Ureter (tissue), 1 donor: ENCODE measurements at regions not wholly inside any gene's neighbourhood (a gene's known extent, or its start where the extent isn't known, plus 50 kb on each side); places are given as distances from the start of the nearest gene placed in this dataset.
"Not testable (repeated sequence)": the region's sequence is repeated elsewhere in the genome, so short reads cannot be mapped to it uniquely, and the experiment has no call there.

ENCODE experiments used
- DNase-seq: peaks from one replicate; pipeline ENCODE4 v3.0.0-alpha.2; 2020; ENCODE audit warnings: low spot score
- donor health status: DM: yes; HTN: yes; CAD: no.

DNA sequence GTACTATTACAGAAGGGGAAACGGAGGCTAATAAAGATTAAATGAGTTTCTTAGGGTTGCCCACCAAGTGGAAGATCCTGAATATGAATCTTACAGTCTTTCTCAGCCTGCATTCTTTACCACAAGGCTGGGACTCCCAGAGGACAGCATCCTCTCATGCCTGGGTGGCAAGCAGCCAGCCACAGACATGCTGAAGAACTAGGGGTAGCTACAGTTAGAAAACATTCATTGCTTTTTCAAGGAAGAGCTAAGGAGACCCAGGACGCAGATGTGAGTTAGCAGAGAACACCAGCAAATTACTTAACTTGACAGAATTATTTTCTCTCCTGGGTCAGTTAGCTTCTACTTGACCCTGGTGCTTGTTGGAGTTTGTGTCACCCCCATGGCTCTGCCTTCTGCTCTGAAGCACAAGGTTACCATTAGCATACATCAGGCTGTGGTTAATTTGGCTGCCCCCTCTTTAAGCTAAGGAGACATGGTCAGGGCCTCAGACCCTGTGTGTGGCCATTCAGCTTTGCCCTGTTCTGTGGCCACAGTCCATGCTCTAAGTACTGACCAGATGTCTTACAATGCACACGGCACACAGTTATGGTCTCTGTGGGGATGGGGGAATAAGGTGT lies 132.3 kb upstream of the TNP1 start:
- no peak for DNase-seq

DNA sequence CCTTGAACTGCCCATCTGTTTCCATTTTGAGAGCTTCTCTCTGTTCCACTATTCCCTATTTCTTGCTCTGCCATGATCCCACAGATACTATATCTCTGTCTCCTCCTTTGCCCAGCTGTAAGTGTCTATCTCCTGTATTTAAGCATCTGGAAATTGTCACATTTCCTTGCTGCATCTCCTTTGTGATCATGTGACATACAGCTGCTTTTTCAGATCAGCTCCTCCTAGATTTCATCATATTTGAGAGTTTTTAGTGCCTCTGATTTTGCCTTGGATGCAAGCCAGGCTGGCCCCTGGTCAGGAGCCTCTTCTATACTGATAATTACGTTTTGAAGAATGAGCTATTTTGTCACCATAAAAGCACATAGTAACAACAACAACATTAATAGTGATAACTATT lies 131.7 kb upstream of the TNP1 start:
- no peak for DNase-seq

DNA sequence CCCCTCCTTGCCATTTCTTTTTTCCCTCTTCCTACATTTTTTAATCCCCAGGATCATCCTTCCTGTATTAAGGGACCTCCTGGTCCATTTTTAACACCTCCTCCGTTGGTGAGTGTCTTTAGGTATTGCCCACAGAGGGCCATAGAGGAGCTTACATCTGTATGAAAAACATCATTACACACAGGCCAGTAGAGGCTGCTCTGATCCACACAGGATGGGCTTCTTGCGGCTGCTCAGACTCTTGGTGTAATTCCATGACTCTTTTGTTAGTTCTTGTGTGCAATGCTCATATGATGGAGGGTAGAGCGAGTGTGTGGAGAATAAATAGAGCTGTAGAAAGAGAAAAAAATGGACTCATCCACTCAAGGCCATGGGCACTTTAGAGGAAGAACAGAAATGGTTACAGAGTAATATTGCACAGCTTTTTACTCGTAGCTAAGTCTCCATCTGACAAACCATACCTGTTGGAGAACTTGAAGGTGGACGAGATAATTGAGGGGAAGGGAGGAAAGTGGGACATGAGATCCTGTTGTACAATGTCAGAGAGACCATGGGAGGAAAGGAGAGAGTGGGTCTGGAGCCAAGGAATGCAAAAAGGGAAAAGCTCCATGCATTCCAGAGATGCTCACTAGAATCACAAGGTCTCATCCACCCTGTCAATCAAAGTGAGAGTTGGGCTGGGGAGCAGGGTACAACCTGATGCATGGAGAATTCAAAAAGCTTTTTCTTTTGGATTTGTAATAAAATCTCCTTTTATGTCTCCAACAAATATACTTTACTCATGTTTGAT lies 129.7 kb upstream of the TNP1 start:
- no peak for DNase-seq

DNA sequence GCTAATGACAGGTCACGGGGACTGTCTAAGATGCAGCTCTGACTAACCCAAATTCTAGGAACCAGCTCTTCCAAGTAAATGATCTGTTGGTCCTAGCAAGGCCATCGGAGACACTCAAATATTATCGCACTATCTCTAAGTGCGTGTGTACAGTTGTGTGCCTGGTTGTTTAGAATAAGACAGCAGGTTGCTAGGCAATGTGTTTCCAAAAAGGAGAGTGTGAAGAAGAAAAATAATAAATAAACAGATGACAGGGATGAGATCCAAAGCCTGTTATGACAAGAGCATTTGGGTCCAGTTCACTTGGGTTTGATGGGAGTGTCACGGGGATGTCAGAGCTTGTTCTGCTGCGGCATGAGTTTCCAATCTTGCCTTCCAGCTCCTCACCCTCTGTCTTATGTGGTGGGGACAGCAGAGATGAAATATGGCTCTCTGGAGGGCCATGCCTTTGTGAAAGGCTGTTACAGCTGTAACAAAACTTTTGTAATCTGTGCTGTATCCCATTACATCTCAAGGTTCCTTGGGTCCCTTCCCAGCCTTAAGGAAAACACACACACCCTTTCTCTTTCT lies 127.5 kb upstream of the TNP1 start:
- DNase-seq = no peak

DNA sequence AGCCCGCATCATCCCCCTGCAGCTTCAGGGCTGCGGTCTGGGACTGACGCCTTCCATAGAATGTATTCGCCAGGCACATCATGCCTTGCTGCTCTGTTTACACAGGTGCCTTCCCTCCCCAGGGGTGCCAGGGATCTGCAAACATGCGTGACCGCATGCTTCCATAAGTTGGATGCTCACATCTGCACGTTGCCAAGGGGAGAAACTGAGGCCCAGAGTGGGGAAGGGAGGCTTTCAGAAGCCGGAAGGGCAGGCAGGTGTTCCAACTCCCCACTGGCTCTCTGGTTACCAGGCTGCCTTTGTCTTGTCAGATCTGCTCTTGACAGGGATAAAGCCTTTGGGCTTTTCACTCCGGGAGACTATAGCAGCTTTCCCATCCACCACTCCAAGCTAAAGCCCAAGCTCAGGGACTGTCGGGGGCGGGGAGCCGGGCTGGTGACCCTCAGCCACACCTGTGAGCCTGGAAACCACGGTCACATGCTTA lies 125.8 kb upstream of the TNP1 start:
- DNase-seq = no peak

GRCh38 chr2:216984937-216985336 lies 125.1 kb upstream of the TNP1 start:
- no peak for DNase-seq

DNA sequence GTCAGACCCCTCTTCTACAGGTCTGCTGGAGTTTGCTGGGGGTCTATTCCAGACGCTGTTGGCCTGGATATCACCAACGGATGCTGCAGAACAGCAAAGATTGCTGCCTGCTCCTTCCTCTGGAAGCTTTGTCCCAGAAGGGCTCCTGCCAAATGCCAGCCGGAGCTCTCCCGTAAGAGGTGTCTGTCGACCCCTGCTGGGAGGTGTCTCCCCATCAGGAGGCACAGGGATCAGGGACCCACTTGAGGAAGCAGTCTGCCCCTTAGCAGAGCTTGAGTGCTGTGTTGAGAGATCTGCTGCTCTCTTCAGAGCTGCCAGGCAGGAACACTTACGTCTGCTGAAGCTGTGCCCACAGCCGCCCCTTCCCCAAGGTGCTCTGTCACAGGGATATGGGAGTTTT lies 122.1 kb upstream of the TNP1 start:
- DNase-seq = not testable (repeated sequence)

- not testable (repeated sequence) for DNase-seq
Measured at GRCh38 chr2:216980510-216980909, 120.6 kb upstream of the TNP1 start.

DNA sequence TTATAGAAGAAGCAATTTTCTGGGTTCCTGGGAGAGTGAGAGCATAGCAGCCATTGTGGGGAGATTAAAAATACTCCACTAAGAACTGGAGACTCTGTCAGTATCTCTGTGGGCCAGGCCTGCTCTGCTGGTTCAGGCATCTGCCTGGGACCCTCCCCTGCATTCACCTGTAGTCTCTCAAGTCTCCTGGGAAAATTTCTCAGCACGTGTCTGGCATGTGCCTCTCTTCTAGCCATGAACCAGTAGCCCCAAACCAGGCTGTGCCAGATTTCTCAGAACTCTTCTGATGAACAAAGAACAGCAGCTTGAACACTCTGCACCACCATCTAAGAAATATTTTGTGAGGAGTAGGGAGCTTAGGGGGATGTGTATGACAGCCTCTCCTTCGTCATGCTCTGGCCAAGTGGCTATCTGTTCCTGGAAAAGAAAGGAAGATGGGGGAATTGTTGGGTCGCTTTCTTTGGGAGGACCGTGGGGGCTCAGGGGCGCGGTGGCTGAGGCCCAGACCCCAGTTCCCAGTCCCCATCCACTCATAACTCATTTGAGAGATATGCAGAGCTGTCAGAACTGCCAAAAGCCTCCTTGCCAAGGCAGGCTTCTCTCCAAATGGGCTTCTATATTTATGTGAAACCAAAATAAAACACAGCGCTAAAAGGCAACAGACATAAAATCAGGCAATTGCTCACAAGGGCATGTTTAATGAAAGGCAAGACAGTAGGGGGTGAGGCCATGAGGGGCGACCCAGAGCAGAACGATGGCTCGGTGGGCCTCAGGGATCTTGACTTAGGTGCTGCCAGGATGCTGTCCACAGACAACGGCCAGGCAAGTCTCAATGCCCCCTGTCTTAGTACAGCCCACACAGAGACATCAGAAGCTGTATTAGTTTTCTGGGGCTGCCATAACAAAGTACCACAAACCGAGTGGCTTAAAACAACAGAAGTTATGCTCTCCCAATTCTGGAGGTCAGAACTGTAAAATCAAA lies 114.7 kb upstream of the TNP1 start:
- no peak for DNase-seq

GRCh38 chr2:216971593-216971992 lies 111.7 kb upstream of the TNP1 start:
- DNase-seq = no peak

GRCh38 chr2:216970359-216970915 lies 110.6 kb upstream of the TNP1 start:
- no peak for DNase-seq

DNA sequence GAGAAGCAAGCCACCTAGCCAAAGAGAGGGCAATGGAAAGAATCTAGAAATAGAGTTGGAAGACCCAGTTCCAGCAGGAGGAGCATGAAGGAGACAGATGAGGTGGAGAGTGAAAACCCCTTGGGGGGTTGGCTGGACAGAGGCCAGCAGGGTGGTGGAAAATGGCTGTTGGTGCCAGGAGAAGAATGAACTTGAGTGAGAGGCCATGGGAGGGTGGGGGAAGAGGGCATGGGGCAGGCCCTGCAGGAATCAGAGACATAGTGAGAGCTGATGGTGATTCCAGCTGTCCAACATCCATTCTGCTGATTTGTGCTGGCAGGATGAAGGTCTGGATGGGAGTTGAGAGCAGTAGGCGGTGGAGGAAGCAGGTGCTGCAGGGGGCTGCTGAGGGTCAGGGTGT lies 108.0 kb upstream of the TNP1 start:
- no peak for DNase-seq

GRCh38 chr2:216960671-216961268 lies 100.9 kb upstream of the TNP1 start:
- DNase-seq = no peak

DNA sequence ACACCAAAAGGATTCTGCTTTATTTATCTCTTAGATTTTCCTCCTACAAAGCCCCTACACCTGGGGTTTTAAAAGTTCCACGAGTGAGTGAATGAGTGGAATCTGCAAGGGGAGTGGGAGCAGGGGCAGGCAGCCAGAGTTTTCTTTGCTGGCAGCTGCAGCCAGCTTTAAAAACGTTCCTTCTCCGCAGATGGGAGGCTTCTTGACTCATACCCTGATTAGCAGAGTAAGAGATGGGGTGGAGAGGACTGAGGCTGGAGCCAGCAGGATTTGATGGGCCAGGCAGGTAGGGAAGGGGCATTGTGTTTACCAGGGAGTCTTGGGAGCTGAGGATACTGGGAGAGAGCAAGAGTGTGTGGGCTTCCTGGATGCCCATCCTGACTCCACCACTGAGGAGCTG lies 99.6 kb upstream of the TNP1 start:
- DNase-seq = no peak

DNA sequence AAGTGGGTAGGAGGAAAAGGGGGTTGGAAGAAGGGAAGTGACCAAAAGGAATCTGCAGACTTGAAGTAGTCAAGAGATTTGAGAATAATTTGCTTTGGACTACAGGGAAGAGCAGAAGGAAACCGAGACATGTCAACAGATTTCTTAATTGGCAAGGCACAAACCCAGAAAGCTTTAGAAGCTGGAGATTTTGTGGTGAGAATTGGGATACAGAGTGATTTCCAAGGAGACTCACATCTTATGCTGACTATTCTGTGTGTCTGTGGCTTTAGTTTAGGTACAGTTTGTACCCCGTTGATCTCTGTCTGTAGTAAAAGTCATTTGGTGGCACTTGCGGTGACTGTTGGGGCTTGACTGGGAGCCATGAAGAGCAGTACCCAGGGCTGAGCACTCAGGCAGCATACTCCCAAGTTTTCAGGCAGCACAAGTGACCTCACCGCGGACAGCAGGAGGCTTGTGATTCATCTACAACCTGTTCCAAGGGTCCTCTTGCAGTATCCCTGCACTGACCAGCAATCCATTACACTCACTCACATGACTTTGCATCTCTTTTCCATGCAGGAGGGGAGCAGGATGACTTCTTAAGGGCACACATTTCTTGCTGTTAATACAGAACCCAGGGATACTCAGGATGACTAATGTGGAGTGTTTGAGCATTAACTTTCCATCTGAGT lies 97.1 kb upstream of the TNP1 start:
- DNase-seq = no peak

- no peak for DNase-seq
Measured at GRCh38 chr2:216951171-216951570, 91.3 kb upstream of the TNP1 start.

- DNase-seq = no peak
Measured at GRCh38 chr2:216950547-216950946, 90.7 kb upstream of the TNP1 start.

DNA sequence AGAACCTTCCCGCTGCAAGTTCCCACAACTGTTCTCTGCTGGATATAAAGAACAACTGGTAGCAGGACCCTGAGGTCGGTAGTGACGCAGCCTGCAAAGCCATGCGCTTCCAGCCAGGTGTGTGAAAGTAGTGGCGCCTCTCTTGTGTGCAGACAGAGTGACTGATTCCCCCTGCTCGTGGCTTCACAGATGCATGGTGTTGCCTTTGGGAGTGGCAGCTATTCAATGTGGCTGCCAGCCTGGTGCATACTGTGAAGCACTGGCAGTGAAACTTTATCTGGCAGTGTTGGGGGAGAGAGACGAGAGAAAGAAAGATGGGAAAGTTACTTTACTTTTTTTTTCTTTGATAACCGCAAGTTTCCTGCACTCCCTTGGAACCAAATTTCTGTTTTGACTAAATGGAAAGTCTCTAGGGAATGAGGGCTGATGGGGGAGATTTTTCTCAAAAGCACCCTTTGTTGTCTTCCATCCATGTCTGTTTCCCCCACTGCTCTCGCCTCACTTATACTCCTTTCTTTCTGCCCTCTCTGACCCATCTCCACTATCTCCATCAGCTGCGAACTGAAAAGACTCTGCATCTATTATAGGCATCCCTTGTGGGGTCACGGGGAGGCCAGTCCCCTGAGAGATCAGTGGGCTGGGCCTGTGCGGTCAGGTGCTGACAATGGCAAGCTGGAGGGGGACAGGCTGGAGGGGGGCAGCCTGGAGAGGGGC lies 90.0 kb upstream of the TNP1 start:
- DNase-seq = no peak

GRCh38 chr2:216947055-216947454 lies 87.2 kb upstream of the TNP1 start:
- no peak for DNase-seq

GRCh38 chr2:216944733-216945132 lies 84.9 kb upstream of the TNP1 start:
- DNase-seq = no peak
